VCaP (cell line): ENCODE measurements at regions not wholly inside any gene's neighbourhood (a gene's known extent, or its start where the extent isn't known, plus 50 kb on each side); places are given as distances from the start of the nearest gene placed in this dataset.
A peak's percentile ranks its signal among the peaks of the same experiment; 100 is the strongest.

Source experiments
- H3K27ac ChIP-seq: fragments of 450-650 bp; 2 replicates; pipeline ENCODE4 v1.5.1; 2017
- TF ChIP-seq, protein P1 (sequence below): fragments of 450-650 bp; conservative IDR thresholded peaks from 2 replicates; pipeline ENCODE4 v1.5.1; 2017; ENCODE audit warnings: mild to moderate bottlenecking, moderate library complexity

- no peak overlapping the region for H3K27ac ChIP-seq
- TF ChIP-seq, protein P1, sequence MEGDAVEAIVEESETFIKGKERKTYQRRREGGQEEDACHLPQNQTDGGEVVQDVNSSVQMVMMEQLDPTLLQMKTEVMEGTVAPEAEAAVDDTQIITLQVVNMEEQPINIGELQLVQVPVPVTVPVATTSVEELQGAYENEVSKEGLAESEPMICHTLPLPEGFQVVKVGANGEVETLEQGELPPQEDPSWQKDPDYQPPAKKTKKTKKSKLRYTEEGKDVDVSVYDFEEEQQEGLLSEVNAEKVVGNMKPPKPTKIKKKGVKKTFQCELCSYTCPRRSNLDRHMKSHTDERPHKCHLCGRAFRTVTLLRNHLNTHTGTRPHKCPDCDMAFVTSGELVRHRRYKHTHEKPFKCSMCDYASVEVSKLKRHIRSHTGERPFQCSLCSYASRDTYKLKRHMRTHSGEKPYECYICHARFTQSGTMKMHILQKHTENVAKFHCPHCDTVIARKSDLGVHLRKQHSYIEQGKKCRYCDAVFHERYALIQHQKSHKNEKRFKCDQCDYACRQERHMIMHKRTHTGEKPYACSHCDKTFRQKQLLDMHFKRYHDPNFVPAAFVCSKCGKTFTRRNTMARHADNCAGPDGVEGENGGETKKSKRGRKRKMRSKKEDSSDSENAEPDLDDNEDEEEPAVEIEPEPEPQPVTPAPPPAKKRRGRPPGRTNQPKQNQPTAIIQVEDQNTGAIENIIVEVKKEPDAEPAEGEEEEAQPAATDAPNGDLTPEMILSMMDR: no peak
Observed at GRCh38 chr17:33500151-33500550, 207.1 kb upstream of the ASIC2 start.

DNA sequence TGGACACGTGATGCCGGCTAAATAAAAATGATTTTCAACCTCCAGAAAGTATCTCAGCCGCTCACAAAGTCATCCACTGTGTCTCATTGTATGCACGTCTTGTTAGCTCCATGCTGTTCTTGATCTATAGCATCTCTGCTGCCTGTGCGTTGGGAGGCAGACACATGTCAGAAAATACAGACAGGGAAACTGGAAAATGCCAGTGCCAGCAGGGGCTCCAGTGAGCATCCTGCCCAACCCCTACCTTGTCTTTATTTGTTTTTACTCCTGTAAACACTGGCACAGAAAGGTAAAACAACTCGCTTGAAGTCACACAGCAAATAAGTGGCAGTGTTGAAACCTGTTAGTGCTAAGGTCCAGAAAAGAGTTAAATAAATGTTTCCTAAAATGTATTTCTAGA is 208.1 kb upstream of the ASIC2 start:
- TF ChIP-seq, protein P1: peak; percentile 63

DNA sequence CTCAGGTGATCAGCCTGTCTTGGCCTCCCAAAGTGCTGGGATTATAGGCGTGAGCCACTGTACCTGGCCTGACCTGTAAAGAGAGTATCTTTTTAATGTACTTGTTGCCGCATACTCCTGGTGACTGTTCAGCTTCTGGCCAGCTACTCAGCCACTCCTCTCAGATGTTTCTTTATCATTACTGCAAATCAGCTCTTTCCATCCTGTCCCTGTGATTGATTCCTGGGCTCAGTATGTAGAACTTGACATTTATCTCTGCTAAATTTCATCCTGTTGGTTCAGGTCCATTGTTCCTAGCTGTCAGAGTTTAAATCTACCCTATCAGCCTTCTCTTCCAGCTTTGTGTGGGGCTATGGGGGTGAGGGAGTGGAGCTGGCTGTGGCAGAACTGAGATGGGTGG is 211.5 kb upstream of the ASIC2 start:
- TF ChIP-seq, protein P1: no peak
- no peak overlapping the region for H3K27ac ChIP-seq

More for the DNA sequence above, 208.1 kb upstream of the ASIC2 start:
- no peak overlapping the region for H3K27ac ChIP-seq

DNA sequence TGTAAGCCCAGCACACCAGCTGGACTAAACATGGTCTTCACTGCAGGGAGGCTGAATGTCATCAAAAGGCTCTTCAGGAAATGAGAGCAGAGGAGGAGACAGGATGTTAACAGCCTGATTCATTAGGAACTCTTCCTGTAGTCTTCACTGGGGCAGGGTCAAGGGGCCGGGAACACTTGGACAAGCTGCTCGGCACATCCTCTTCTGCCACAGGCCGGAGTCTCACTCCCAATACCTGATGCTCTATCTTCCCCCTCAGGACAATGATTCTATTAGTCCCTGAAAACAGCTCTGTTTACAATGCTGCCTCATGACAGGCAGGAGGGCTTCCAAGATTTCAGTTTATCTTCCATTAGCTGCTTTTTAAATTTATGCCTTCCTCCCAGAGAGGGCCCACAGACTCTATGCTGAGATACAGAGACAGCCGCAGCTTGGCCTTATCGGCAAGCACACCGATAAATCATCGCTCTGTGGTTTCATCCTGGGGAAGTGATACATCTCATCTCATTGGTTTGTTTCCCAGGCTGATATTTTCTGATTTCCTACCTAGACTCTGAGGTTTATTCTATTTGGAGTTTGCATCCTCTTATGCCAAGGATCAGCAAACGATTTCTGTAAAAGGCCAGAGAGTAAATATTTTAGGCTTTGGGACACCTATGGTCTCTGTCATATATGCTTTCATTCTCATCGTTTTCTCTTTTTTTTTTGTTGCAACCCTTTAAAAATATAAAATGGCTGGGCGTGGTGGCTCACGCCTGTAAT is 214.0 kb upstream of the ASIC2 start:
- TF ChIP-seq, protein P1: no peak

DNA sequence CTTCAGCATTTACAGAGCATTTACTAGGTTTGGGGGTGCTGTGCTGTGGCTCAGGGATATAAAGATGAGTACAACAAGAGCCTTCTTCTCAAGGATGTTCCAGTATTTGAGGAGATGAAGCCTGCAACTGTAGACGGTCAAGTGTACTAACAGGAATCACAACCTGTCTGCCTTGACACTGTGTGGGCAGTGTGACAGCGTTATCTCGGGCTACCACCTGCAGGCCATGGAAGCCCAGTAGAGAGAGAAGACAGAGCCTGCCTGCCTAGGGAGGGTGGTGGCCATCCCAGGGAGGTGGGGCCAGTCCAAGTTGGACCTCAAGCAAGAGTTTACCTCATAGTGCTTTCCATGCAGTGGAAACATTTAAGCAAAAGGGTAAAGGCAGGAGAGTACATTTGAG is 215.1 kb upstream of the ASIC2 start:
- H3K27ac ChIP-seq: no peak overlapping the region
- TF ChIP-seq, protein P1: no peak

More for the DNA sequence above, 214.0 kb upstream of the ASIC2 start:
- H3K27ac ChIP-seq: no peak overlapping the region

DNA sequence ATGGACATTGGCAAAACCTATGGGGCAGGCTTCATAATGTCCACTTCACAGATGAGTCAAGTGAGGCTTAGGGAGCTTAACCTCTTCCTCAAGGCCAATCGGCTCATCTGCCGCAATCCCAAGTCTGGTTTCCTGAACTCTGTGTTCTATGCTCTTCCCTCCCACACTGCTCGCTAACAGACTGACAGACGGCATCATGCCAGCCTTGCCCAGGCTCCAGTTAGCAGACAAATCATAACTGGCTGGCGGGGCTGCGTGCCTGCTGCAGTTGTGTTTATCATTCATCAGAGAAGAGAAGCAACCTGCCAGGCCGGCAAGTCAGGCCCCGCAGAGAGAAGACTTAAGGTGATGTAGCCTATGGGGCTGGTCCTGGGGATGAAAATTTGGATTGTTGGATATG is 216.2 kb upstream of the ASIC2 start:
- TF ChIP-seq, protein P1: no peak
- H3K27ac ChIP-seq: peak overlapping the region; percentile 52

DNA sequence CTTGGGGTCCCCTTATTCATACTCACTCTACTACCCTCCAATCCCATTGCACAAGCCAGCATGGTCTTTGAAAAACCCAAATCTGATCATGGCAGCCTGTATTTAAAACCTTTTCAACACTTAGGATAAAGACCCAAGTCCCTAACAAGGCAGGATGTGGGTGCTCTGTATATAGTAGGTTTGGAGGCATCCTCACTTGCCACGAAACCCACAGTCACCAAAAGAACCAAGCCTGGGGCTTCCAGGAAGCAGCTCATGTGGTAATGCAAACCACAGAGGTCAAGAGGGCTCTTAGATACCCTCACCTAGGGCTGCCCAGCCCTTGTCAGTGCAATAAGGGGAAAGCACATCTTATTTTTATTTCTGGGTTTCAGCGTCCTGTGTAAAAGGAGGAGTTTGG is 218.6 kb upstream of the ASIC2 start:
- no peak overlapping the region for H3K27ac ChIP-seq
- TF ChIP-seq, protein P1: no peak
